ENCODE measurements at regions not wholly inside any gene's neighbourhood (a gene's known extent, or its start where the extent isn't known, plus 50 kb on each side); places are given as distances from the start of the nearest gene placed in this dataset.

DNA sequence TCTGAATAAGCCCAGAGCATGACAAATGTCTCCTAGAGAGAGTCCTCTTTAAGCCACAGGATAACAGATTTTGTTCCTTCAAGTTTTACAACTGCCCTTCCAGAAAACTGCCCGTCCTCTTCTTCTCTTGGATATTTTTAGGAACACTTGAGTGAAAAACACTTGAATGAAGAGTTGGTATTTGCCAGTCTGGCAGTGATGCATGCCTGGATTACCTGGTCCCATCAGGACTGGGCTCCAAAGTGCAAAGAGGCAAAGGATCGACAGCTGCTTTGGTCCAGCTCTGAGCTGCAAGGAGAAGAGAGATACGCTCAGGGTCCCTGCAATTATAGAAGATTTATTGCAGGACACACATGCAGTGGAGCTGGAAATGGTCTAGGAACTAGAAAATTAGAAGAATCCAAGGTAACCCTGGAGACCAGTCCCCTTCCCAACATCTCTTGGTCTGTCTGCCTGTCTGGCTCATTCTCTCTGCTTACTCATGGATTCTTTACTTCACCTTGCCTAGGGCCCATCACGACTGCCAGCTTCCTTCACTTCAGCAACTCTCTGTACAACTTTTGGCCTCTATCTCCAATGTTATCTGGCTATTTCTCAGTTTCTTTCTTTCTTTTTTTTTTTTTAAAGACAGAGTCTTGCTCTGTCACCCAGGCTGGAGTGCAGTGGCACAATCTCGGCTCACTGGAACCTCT, 112.1 kb upstream of the SIX2 start:
- TF ChIP-seq, protein P1, sequence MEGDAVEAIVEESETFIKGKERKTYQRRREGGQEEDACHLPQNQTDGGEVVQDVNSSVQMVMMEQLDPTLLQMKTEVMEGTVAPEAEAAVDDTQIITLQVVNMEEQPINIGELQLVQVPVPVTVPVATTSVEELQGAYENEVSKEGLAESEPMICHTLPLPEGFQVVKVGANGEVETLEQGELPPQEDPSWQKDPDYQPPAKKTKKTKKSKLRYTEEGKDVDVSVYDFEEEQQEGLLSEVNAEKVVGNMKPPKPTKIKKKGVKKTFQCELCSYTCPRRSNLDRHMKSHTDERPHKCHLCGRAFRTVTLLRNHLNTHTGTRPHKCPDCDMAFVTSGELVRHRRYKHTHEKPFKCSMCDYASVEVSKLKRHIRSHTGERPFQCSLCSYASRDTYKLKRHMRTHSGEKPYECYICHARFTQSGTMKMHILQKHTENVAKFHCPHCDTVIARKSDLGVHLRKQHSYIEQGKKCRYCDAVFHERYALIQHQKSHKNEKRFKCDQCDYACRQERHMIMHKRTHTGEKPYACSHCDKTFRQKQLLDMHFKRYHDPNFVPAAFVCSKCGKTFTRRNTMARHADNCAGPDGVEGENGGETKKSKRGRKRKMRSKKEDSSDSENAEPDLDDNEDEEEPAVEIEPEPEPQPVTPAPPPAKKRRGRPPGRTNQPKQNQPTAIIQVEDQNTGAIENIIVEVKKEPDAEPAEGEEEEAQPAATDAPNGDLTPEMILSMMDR (IDR thresholded peaks at IDR 0.05; ENCODE audit: low read depth, low read length, missing control alignments), result no peak
- DNase-seq (ENCODE audit: extremely low read depth, low read depth), result no peak
- no peak overlapping the region for H3K4me3 ChIP-seq (replicated peaks; ENCODE audit: low read depth, low read length)

DNA sequence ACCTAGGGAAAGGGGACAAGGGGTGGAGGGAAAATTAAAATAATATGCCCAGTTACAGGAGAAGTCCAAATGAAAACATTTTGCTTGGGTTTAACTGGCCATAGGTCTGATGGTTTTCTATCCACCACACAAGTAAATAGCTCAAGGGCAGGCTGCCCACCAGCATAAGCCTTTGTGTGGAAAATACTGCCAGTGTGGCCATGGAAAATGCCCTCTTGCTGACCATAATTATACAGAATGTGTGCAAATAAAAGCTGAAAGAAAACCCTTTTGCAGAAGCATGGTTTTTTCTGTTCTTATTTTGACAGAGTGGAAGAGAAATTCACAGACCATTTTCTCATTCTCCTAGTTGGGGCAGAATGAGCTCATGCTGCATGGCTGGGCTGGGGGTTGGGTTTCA, 111.3 kb upstream of the SIX2 start:
- DNase-seq (ENCODE audit: extremely low read depth, low read depth), result no peak
- TF ChIP-seq, protein P1 (IDR thresholded peaks at IDR 0.05; ENCODE audit: low read depth, low read length, missing control alignments), result no peak
- H3K4me3 ChIP-seq (replicated peaks; ENCODE audit: low read depth, low read length), result no peak overlapping the region

DNA sequence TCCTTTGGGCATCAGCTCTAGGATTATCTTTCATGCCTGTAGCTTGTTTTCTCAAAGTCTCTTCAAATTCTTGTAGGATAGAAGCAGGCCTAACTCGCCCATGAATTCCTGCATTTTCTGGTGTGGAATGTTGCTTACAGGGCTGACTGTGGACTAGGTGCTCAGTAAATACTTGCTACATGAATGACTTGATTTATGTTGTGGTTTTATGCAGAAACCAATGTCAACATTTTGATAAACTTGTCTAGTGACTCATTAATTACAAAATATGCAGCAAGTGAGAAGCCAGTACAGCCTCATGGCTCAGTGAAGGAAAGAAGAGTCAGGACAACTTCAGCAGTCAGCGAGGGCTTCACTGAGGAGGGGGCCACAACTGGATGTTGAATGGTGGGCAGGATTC, 110.6 kb upstream of the SIX2 start:
- TF ChIP-seq, protein P1 (IDR thresholded peaks at IDR 0.05; ENCODE audit: low read depth, low read length, missing control alignments), result no peak
- H3K4me3 ChIP-seq (replicated peaks; ENCODE audit: low read depth, low read length), result no peak overlapping the region
- no peak for DNase-seq (ENCODE audit: extremely low read depth, low read depth)

DNA sequence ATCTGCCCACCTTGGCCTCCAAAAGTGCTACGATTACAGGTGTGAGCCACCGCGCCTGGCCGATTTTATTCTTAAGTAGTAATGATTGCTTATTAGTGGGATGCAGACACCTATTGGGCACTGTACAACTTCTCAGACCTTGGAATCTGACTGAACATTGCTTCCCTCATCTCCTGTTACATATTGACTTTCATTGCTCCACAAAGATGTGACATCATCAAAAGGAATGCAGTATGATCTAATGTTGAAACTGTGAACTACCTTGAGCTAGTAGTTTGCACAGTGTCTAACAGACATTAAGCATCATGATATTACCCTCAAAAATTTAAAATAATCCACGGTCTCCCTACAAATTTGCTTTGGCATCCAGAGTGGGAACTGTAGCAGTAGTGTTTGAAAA, 109.8 kb upstream of the SIX2 start:
- DNase-seq (ENCODE audit: extremely low read depth, low read depth), result no peak
- TF ChIP-seq, protein P1 (IDR thresholded peaks at IDR 0.05; ENCODE audit: low read depth, low read length, missing control alignments), result no peak
- no peak overlapping the region for H3K4me3 ChIP-seq (replicated peaks; ENCODE audit: low read depth, low read length)

DNA sequence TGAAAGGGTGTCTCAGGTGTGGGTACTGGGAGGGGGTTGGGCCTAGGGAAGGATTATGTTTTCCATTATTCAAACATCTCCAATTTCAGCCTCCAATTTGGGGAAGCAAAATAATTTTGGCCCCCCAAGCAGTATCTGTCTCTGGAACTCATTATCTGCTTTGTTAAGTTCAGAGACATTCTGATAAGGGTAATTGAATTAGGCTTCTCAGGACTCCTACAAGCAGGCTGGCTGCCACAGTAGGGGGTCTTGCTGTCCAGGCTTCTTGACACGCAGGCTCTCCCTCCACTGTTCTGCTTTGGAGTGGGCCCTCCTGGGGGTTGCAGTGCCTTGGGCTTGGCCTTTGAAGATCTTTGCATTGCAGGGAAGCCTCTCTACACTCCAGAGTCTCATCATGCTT, 108.1 kb upstream of the SIX2 start:
- TF ChIP-seq, protein P1 (IDR thresholded peaks at IDR 0.05; ENCODE audit: low read depth, low read length, missing control alignments), result no peak
- H3K4me3 ChIP-seq (replicated peaks; ENCODE audit: low read depth, low read length), result no peak overlapping the region
- DNase-seq (ENCODE audit: extremely low read depth, low read depth), result no peak

DNA sequence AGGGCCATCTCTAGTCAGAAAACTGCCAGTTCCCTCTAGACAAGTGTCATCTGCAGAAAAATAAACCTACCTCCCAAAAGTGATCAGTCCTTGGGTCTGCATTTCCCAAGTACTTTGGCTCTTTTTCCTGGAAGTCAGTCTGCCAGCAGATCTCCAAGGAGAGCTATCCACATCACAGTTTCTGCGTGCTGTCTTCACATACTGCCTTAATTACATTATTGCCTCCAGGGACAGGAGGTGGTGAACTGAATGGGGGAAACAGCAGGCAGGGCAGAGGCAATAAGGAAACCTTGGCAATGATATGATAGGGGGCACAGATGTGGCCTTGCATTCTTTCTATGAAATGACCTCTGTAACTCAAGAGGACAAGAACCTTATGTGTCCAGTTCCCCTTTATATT, 105.9 kb upstream of the SIX2 start:
- TF ChIP-seq, protein P1 (IDR thresholded peaks at IDR 0.05; ENCODE audit: low read depth, low read length, missing control alignments), result no peak
- DNase-seq (ENCODE audit: extremely low read depth, low read depth), result no peak
- no peak overlapping the region for H3K4me3 ChIP-seq (replicated peaks; ENCODE audit: low read depth, low read length)
